HTR-8/SVneo (cell line): ENCODE measurements at regions not wholly inside any gene's neighbourhood (a gene's known extent, or its start where the extent isn't known, plus 50 kb on each side); places are given as distances from the start of the nearest gene placed in this dataset.
"Not testable (repeated sequence)": the region's sequence is repeated elsewhere in the genome, so short reads cannot be mapped to it uniquely, and the experiment has no call there.

Experiments used
- DNase-seq: peaks from one replicate; pipeline ENCODE4 v3.0.0; 2011; ENCODE audit warnings: low spot score, mixed read lengths; ENCODE audit not compliant: insufficient read length
- FAIRE-seq: peaks from 2 replicates; lab custom pipeline; 2011; peaks lifted over from hg19 to GRCh38; lab: Jason Lieb, UNC

DNA sequence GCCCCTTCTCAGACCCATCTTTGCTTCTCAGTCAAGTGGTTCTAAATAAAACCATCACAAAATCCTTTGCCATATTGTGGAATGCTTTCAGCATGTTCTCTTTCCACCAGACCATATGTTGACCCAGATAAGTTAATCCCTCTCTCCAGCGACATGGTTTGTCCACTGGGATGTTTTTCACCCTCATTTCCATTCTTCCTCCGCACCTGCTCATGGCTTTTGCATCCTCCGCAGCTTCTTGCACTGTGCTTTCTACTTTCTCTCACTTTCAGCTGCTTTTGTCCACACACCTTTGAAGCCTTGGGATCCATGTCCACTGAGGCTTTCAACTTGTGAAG is 52.3 kb upstream of the WAC start:
- FAIRE-seq = no peak
- no peak for DNase-seq

DNA sequence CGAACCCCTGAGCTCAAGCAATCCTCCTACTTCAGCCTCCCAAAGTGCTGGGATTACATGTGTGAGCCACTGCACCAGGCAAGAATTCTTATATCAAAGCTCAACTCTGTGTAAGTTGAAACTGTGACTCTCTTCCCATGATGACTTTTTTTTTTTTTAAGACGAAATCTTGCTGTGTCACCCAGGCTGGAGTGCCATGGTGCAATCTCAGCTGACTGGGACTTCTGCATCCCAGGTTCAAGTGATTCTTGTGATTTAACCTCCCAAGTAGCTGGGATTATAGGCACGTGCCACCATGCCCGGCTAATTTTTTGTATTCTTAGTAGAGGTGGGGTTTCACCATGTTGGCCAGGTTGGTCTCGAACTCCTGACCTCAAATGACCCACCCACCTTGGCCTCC is 51.6 kb upstream of the WAC start:
- DNase-seq, FAIRE-seq: not testable (repeated sequence)

DNA sequence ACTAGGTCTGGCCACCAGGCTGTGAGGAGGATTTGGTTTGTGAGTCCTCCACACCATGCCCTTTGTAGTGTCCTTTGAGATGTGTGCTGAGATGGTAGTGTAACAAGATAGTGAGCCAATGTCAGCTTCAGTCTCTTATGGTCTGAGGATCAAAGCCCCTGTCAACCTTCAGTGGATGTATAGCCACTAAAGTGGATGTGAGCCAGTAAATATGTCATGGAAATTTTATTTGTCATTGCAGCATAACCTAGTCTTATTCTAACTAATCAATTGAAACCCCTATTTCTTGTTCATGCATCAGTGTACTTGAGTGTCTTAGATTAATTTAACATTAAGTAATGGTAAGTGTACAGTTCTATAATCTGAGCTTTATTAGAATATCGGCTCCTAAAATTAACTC is 51.0 kb upstream of the WAC start:
- DNase-seq = no peak
- no peak for FAIRE-seq
